DMS53 (cell line): ENCODE measurements at regions not wholly inside any gene's neighbourhood (a gene's known extent, or its start where the extent isn't known, plus 50 kb on each side); places are given as distances from the start of the nearest gene placed in this dataset.
A peak's percentile ranks its signal among the peaks of the same experiment; 100 is the strongest.
"Not testable (repeated sequence)": the region's sequence is repeated elsewhere in the genome, so short reads cannot be mapped to it uniquely, and the experiment has no call there.

Experiments used
- DNase-seq: peaks from one replicate; lab custom pipeline; 2025; lab: John Stamatoyannopoulos, UW

DNA sequence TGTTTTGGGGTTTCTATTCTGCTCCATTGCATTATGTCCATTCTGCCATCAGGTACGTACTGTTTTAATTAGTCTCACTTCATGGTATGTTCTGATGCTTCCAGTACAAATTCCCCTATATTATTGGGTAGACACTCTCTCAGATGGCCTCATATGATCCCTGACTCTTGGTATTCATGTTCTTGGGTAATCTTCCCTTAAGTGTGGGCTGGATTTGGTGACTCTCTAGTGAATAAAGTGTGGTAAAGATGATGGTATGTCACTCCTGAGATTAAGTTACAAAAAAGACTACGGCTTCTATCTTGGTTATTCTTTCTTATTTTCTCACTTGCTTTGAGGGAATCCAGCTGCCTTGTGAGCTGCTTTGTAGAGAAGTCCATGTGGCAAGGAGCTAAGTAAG, 89.6 kb upstream of the TBC1D5 start:
- DNase-seq: no peak

DNA sequence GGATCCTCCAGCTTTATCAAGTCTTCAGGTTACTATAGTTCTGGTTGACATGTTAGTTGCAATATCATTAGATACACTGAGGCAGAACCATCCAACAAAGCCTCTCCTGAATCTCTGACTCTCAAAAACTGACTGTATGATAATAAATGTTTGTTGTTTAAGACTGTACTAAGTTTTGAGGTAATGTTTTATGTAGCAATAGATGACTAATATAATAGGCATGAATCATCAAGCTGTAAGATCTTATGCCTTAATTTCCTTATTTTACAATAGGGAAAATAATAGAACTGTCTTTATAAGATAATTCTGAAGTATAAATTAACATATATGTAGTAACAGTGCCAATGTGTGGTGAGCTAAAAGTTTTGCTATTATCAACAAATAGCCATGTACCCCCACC, 88.9 kb upstream of the TBC1D5 start:
- no peak for DNase-seq

DNA sequence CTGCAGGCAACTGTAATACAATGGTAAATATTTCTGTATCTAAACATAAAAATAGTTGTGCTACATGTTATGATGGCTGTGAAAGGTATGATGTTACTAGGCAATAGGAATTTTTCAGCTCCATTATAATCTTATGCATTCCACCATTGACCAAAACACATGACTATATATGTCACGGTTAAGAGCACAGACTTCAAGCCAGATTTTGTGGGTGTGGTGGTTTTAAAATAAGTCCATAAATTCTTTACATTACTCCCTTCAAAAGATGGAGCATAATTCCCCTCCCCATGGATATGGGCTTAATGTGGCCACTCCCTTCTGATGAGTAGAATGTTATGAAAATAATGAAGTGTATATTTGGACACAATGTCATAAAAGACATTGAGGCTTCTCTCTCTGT, 88.4 kb upstream of the TBC1D5 start:
- no peak for DNase-seq

GRCh38 chr3:17828388-17828787, 86.0 kb upstream of the TBC1D5 start:
- DNase-seq: no peak

DNA sequence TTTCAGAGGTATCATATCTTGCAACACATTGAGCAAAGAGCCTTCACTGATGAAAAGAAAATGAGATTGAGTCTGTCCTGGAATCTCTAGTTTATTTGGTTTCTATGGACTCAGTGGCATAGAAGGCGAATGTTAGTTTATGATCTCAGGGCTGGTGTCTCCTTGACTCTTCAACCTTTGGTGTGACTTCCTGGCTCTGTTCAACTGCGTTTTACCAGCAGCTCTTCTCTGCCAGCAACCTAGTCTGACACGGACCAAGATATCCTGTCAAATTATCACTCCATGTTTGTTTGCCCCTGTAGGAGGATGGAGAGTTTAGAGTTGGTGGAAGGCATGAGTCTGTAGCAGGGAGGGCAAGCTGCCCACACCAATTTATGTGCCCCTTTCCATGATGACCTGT, 82.9 kb upstream of the TBC1D5 start:
- no peak for DNase-seq

- no peak for DNase-seq
Measured at GRCh38 chr3:17823816-17824215, 81.4 kb upstream of the TBC1D5 start.

- DNase-seq: no peak
Measured at GRCh38 chr3:17823036-17823435, 80.6 kb upstream of the TBC1D5 start.

GRCh38 chr3:17820704-17821103, 78.3 kb upstream of the TBC1D5 start:
- no peak for DNase-seq

GRCh38 chr3:17820275-17820674, 77.8 kb upstream of the TBC1D5 start:
- DNase-seq: no peak

GRCh38 chr3:17817973-17818372, 75.5 kb upstream of the TBC1D5 start:
- DNase-seq: not testable (repeated sequence)

- no peak for DNase-seq
Measured at GRCh38 chr3:17817545-17817944, 75.1 kb upstream of the TBC1D5 start.

DNA sequence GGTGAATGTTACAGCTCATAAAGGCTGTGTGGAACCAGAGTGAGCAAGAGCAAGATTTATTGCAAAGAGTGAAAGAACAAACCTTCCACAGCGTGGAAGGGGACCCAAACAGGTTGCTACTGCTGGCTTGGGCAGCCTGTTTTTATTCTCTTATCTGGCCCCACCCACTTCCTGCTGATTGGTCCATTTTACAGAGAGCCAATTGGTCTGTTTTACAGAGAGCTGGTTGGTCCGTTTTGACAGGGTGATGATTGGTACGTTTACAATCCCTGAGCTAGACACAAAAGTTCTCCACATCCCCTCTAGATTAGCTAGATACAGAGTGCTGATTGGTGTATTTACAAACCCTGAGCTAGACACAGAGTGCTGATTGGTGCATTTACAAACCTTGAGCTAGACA, 74.4 kb upstream of the TBC1D5 start:
- not testable (repeated sequence) for DNase-seq

- DNase-seq: not testable (repeated sequence)
Measured at GRCh38 chr3:17812328-17812727, 69.9 kb upstream of the TBC1D5 start.

GRCh38 chr3:17811646-17812045, 69.2 kb upstream of the TBC1D5 start:
- no peak for DNase-seq

DNA sequence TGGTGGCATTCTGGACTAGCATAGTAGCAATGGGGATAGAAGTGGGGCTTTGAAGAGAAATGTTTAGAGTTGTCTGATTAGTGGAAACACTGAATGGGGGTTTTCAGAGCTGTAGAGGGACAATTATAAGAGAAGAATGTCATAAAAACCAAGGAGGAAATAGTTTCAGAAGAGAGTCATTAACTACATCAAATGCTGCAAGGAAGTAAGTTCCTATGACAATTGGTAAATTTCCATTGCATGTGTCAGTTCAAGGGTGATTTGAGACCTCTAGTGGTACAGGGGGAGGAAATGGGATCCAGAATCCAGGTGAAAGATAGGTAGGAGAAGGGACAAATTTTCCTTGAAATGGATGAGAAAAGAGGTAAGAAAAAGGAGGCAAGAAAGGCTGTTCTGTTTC, 68.3 kb upstream of the TBC1D5 start:
- peak; percentile 0 for DNase-seq

- no peak for DNase-seq
Measured at GRCh38 chr3:17808994-17809393, 66.6 kb upstream of the TBC1D5 start.

- DNase-seq: no peak
Measured at GRCh38 chr3:17806876-17807275, 64.4 kb upstream of the TBC1D5 start.

DNA sequence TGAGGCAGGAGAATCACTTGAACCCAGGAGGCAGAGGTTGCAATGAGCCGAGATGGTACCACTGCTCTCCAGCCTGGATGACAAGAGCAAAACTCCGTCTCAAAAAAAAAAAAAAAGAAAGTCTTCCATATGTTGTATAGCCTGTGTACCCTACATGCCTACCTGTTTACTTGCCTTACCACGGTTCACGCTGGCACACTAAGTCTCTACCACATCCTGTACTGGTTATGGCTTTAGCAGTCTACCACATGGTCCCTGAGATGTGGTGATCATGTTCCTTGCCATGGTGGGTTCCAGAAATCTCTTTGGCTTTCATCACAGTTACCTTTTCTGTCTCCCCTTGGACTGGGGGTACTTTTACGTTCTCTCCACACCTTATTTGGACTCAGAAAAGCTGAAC, 63.8 kb upstream of the TBC1D5 start:
- DNase-seq: no peak

GRCh38 chr3:17805461-17805940, 63.1 kb upstream of the TBC1D5 start:
- DNase-seq: no peak

DNA sequence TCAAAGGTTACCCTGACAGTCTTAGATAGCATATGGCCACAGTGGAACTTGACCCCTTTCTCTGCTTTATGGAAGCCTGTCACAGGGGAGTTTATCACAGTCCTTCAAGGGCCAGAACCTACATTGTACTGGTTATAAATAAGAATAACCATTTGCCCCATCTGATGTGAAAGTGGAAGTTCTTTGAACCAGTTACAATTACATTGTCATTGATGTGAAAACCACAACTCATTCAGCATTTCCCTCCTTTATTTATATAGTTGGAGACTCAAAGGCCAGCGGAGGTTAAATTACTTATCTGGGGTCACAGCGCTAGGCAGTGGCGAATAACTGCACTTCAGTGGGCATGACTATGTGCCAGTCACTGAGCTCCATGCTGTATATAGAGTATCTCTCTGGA, 60.5 kb upstream of the TBC1D5 start:
- no peak for DNase-seq

- no peak for DNase-seq
Measured at GRCh38 chr3:17801131-17801530, 58.7 kb upstream of the TBC1D5 start.

DNA sequence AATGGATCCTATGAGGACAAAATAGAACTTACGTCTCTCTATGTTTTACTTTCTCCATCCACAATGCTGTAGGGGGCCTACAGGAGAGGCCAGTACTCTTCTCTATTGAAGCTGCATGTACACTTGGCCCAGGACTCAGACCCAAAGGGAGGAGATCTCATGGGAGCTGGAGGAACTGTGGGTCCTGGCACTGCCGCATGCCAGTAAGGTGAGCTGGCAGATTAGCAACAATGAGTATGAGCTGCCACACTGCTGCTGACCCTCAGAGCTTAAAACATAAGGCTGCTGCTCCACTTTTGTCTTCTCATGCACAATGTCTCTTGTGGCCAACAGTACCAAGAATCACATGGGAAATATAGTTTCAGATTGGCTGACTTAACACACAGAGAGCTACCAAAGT, 57.8 kb upstream of the TBC1D5 start:
- no peak for DNase-seq

DNA sequence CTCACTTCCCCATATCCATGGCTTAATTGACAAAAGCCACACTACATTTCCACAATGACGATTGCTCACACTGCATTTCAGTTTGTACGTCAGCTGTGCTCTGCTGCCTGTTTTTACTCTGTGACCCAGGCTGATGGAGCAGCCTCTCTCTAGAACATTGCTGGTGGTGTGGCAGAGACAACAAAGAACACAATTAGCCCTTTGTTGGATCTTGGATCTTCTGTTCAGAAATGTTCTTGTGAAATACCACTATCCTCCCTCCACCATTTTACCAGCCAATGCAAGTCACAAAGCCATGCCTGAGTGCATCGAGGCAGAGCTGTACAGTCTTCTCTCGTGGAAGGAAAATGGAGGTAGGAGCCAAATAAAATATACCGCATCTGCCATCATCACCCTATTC, 56.9 kb upstream of the TBC1D5 start:
- no peak for DNase-seq

- no peak for DNase-seq
Measured at GRCh38 chr3:17798000-17798399, 55.6 kb upstream of the TBC1D5 start.

DNA sequence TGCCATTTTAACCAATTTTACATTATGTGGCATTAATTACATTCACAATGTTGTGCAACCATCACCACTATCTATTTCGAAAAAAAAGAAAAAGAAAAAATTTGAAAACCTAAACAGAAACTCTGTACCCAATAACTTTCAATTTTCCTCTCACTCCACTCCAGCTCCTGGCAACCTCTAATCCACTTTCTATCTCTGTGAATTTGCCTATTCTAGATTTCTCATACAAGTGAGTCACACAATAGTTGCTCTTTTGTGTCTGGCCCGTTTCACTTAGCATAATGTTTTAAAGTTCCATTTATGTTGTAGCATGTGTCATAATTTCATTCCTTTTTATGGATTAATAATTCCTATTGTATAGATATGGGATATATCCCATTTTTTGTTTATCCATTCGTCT, 53.3 kb upstream of the TBC1D5 start:
- no peak for DNase-seq
